HepG2 (cell line): ENCODE measurements at regions not wholly inside any gene's neighbourhood (a gene's known extent, or its start where the extent isn't known, plus 50 kb on each side); places are given as distances from the start of the nearest gene placed in this dataset.

Experiments
- ATAC-seq: fragments of 200-7000 bp; cut with Tn5 transposase; 3 replicates; pipeline ENCODE4 v1.9.1; 2020; ENCODE audit warnings: mild to moderate bottlenecking, moderate library complexity
- BruUV-seq: library from RNA; stranded (reverse); fragments of 400-500 nt; replicated peaks from 2 replicates; lab custom pipeline; 2021; lab: Mats Ljungman, UMichigan
- CTCF ChIA-PET: fragments of 300-600 bp; formaldehyde crosslinking; extraction: SDS; loops from one replicate; lab custom pipeline; 2021; ENCODE audit warnings: low total read pairs, inconsistent platforms, low intra/inter-chr PET ratio; lab: Yijun Ruan, JAX
- POLR2A ChIA-PET: fragments of 350-600 bp; sonication (Branson Sonifier 250); formaldehyde crosslinking; loops from one replicate; lab custom pipeline; 2020; ENCODE audit warnings: antibody characterized with exemption, inconsistent platforms; lab: Yijun Ruan, JAX
- DNase-seq: peaks from one replicate; pipeline ENCODE4 v3.0.0-alpha.2; 2015; ENCODE audit warnings: low spot score
- FAIRE-seq: peaks from 3 replicates; lab custom pipeline; 2011; peaks lifted over from hg19 to GRCh38; lab: Jason Lieb, UNC
- H2AFZ ChIP-seq: one replicate; pipeline ENCODE4 v1.6.1; 2011; ENCODE audit warnings: low read length, inconsistent platforms
- H3K27ac ChIP-seq: fragments of 300-600 bp; 3 replicates; pipeline ENCODE4 v1.8.0; 2011; ENCODE audit warnings: mixed run types, mild to moderate bottlenecking, mixed read lengths, low read length, inconsistent platforms; ENCODE audit not compliant: insufficient read depth; ENCODE audit errors: extremely low read length
- H3K27me3 ChIP-seq, 2 experiments: fragments of 200-600 bp in 1 of 2; 2 replicates in 1 of 2; 3 replicates in 1 of 2; pipeline versions ENCODE4 v1.6.0 to v1.8.0; 2011; ENCODE audit warnings: low read length in 2 of 2, mild to moderate bottlenecking in 2 of 2, moderate library complexity in 2 of 2, inconsistent platforms in 1 of 2; ENCODE audit not compliant: insufficient read depth in 2 of 2, control insufficient read depth in 1 of 2
- H3K36me3 ChIP-seq, 2 experiments: fragments of 200-600 bp in 1 of 2; replicated peaks in 1 of 2; 2 replicates in 1 of 2; 3 replicates in 1 of 2; pipeline versions ENCODE4 v1.5.1 to v1.8.0; 2011; ENCODE audit warnings: low read length in 2 of 2, inconsistent platforms in 1 of 2; ENCODE audit not compliant: insufficient read depth in 2 of 2, control insufficient read depth in 1 of 2
- H3K4me1 ChIP-seq: 2 replicates; pipeline ENCODE4 v1.5.1; 2012; ENCODE audit warnings: low read length, inconsistent platforms; ENCODE audit not compliant: insufficient read depth
- H3K4me2 ChIP-seq: 2 replicates; pipeline ENCODE4 v1.6.0; 2011; ENCODE audit warnings: low read depth, low read length, inconsistent platforms
- H3K4me3 ChIP-seq, 3 experiments: fragments of 200-600 bp in 1 of 3; sonication (generic), shearing (Covaris generic) in 1 of 3; replicated peaks in 1 of 3; 2 replicates each; pipeline ENCODE4 v1.5.1; 2011 to 2016; ENCODE audit warnings: low read length in 3 of 3, inconsistent platforms in 2 of 3, low read depth in 2 of 3, mild to moderate bottlenecking in 2 of 3, control low read depth in 1 of 3, mixed read lengths in 1 of 3; ENCODE audit not compliant: insufficient read depth in 1 of 3
- H3K79me2 ChIP-seq: one replicate; pipeline ENCODE4 v1.6.1; 2011; ENCODE audit warnings: low read length, inconsistent platforms; ENCODE audit not compliant: insufficient read depth
- H3K9ac ChIP-seq: 2 replicates; pipeline ENCODE4 v1.6.0; 2011; ENCODE audit warnings: mild to moderate bottlenecking, low read depth, low read length, inconsistent platforms; ENCODE audit not compliant: insufficient read depth
- H3K9me3 ChIP-seq: 2 replicates; pipeline ENCODE4 v1.5.1; 2012; ENCODE audit warnings: mild to moderate bottlenecking, low read length
- H4K20me1 ChIP-seq: 2 replicates; pipeline ENCODE4 v1.6.0; 2011; ENCODE audit warnings: inconsistent platforms, mild to moderate bottlenecking, low read length, moderate library complexity; ENCODE audit not compliant: insufficient read depth
- CHD4 ChIP-seq: fragments of 200-600 bp; sonication (generic); IDR thresholded peaks from 2 replicates; pipeline ENCODE4 v1.7.0; 2017; ENCODE audit warnings: mild to moderate bottlenecking, low read length, borderline replicate concordance
- ERF ChIP-seq: IDR thresholded peaks from 2 replicates; pipeline ENCODE4 v1.6.1; 2018; ENCODE audit warnings: missing biosample characterization, missing genetic modification reagents
- SMC3 ChIP-seq: IDR thresholded peaks from 2 replicates; pipeline ENCODE4 v1.6.1; 2011; ENCODE audit warnings: low read length, improper control_type of control experiment
- TAF15 ChIP-seq: fragments of 200-400 bp; formaldehyde crosslinking; IDR thresholded peaks from one replicate; pipeline ENCODE4 v1.6.1; 2018; ENCODE audit warnings: mild to moderate bottlenecking, low read depth, low read length; ENCODE audit not compliant: poor library complexity, severe bottlenecking
- ZKSCAN8 ChIP-seq: IDR thresholded peaks from 2 replicates; pipeline ENCODE4 v1.6.1; 2016; ENCODE audit warnings: borderline replicate concordance, missing genetic modification reagents, missing compliant biosample characterization
- ZMYM4 ChIP-seq: sonication (generic); formaldehyde crosslinking; IDR thresholded peaks from 2 replicates; pipeline ENCODE4 v1.8.1; 2023; ENCODE audit warnings: mild to moderate bottlenecking, missing genetic modification reagents
- ZNF205 ChIP-seq: IDR thresholded peaks from 2 replicates; pipeline ENCODE4 v1.6.1; 2018; ENCODE audit warnings: missing biosample characterization, missing genetic modification reagents
- ZNF24 ChIP-seq: fragments of 450-650 bp; IDR thresholded peaks from 2 replicates; pipeline ENCODE4 v1.6.1; 2017; ENCODE audit warnings: antibody characterized with exemption, mild to moderate bottlenecking
- ZNF3 ChIP-seq: IDR thresholded peaks from 2 replicates; pipeline ENCODE4 v1.7.0; 2017; ENCODE audit warnings: inconsistent platforms
- ZNF615 ChIP-seq: sonication (generic); formaldehyde crosslinking; IDR thresholded peaks from 2 replicates; pipeline ENCODE4 v1.5.0; 2020; ENCODE audit warnings: mild to moderate bottlenecking, missing genetic modification reagents, borderline replicate concordance
- ZNF879 ChIP-seq: sonication (generic); formaldehyde crosslinking; IDR thresholded peaks from 2 replicates; pipeline ENCODE4 v1.8.1; 2023; ENCODE audit warnings: missing genetic modification reagents
- ZNF891 ChIP-seq: sonication (generic); formaldehyde crosslinking; IDR thresholded peaks from 2 replicates; pipeline ENCODE4 v1.5.0; 2020; ENCODE audit warnings: mild to moderate bottlenecking, missing genetic modification reagents
- WGBS: methylation state at CpG from one replicate; pipeline ENCODE4 v1.1.6; 2017; ENCODE audit warnings: low lambda C conversion rate; 5-methylcytosine and 5-hydroxymethylcytosine counted together
- in situ Hi-C: cut with HindIII; loops from 2 replicates; pipeline ENCODE4 v1.10.0; 2017; ENCODE audit warnings: low pct_unique_long_range_greater_than_20kb; ENCODE audit not compliant: extremely low pct_ligation_motif_present
- intact Hi-C: fragments of 100-400 bp; cut with micrococcal nuclease; formaldehyde crosslinking; loops from one replicate; pipeline ENCODE4 v1.10.0; 2022; ENCODE audit not compliant: unreplicated experiment
- TF ChIP-seq, protein P1 (sequence below), 2 experiments: sonication (generic) in 1 of 2; formaldehyde crosslinking in 1 of 2; IDR thresholded peaks; 2 replicates each; pipeline versions ENCODE4 v1.5.1 to v1.6.1; 2011 to 2020; ENCODE audit warnings: borderline replicate concordance in 1 of 2, low read depth in 1 of 2, low read length in 1 of 2, mild to moderate bottlenecking in 1 of 2, missing genetic modification reagents in 1 of 2, moderate library complexity in 1 of 2
- TF ChIP-seq, protein P2 (sequence below): sonication (generic); formaldehyde crosslinking; IDR thresholded peaks from 2 replicates; pipeline ENCODE4 v1.4.0; 2020; ENCODE audit warnings: missing genetic modification reagents
- TF ChIP-seq, protein P3 (sequence below): sonication (generic); formaldehyde crosslinking; IDR thresholded peaks from 2 replicates; pipeline ENCODE4 v1.4.0; 2020; ENCODE audit warnings: missing genetic modification reagents
- TF ChIP-seq, protein P4 (sequence below), 2 experiments: sonication (generic) in 1 of 2; formaldehyde crosslinking in 1 of 2; IDR thresholded peaks; 2 replicates each; pipeline versions ENCODE4 v1.4.0 to v1.6.1; 2018 to 2020; ENCODE audit warnings: missing genetic modification reagents in 2 of 2, borderline replicate concordance in 1 of 2, low read depth in 1 of 2, mild to moderate bottlenecking in 1 of 2, missing biosample characterization in 1 of 2
- TF ChIP-seq, protein P5 (sequence below): sonication (generic); formaldehyde crosslinking; IDR thresholded peaks from 2 replicates; pipeline ENCODE4 v1.5.1; 2020; ENCODE audit warnings: mild to moderate bottlenecking, missing genetic modification reagents, moderate library complexity

GRCh38 chr9:126058591-126058990 lies 268.0 kb upstream of the MVB12B start:
- 67% methylated on average over 15 of the region's 16 CpGs for WGBS
- POLR2A ChIA-PET: no interaction called here
- BruUV-seq: no TSS peak

More at GRCh38 chr9:126058591-126058990, 268.0 kb upstream of the MVB12B start:
- Histone ChIP-seq H3K27me3 (peaks cover 1 to 22% of the 10 kb centered on the region in 2 experiments; a peak in 1 of 5 replicates), H2AFZ (no peak overlapping the region), H3K4me2 (no peak overlapping the region), H3K4me3 (no peak overlapping the region), H3K4me1 (no peaks in the 10 kb centered on the region), H3K9me3 (no peaks in the 10 kb centered on the region), H3K27ac (no peak overlapping the region), H3K36me3 (no peaks in the 10 kb centered on the region), H3K9ac (no peak overlapping the region), H4K20me1 (0 out of 2 replicates have a peak, but pooled peaks cover 3% of the 10 kb centered on the region), H3K79me2 (no peaks in the 10 kb centered on the region)
- intact Hi-C loops (no loop called here), in situ Hi-C loops (loop anchor here (10.0 kb wide), 1 partner anchor 166 kb away; no protein-coding TSS in a partner anchor)
- CTCF ChIA-PET: no interaction called here
- DNase-seq (no peak), FAIRE-seq (no peak), ATAC-seq (no peak)
- TF ChIP-seq ZMYM4 (CRISPR knock-in tag) (no peak), ZNF615 (CRISPR knock-in tag) (no peak), SMC3 (no peak), CHD4 (no peak), ERF (CRISPR knock-in tag) (no peak), ZNF3 (CRISPR knock-in tag) (no peak), ZKSCAN8 (CRISPR knock-in tag) (no peak), TAF15 (no peak), ZNF205 (CRISPR knock-in tag) (no peak), ZNF879 (no peak), ZNF24 (no peak), ZNF891 (CRISPR knock-in tag) (no peak)
- TF ChIP-seq, protein P1, sequence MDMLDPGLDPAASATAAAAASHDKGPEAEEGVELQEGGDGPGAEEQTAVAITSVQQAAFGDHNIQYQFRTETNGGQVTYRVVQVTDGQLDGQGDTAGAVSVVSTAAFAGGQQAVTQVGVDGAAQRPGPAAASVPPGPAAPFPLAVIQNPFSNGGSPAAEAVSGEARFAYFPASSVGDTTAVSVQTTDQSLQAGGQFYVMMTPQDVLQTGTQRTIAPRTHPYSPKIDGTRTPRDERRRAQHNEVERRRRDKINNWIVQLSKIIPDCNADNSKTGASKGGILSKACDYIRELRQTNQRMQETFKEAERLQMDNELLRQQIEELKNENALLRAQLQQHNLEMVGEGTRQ (IDR thresholded peaks at IDR 0.05; ENCODE audit: low read depth, low read length): no peak
- TF ChIP-seq, protein P1 (CRISPR knock-in tag; IDR thresholded peaks at IDR 0.05; ENCODE audit: borderline replicate concordance): no peak
- TF ChIP-seq, protein P2, sequence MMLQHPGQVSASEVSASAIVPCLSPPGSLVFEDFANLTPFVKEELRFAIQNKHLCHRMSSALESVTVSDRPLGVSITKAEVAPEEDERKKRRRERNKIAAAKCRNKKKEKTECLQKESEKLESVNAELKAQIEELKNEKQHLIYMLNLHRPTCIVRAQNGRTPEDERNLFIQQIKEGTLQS (CRISPR knock-in tag): no peak
- TF ChIP-seq, protein P3, sequence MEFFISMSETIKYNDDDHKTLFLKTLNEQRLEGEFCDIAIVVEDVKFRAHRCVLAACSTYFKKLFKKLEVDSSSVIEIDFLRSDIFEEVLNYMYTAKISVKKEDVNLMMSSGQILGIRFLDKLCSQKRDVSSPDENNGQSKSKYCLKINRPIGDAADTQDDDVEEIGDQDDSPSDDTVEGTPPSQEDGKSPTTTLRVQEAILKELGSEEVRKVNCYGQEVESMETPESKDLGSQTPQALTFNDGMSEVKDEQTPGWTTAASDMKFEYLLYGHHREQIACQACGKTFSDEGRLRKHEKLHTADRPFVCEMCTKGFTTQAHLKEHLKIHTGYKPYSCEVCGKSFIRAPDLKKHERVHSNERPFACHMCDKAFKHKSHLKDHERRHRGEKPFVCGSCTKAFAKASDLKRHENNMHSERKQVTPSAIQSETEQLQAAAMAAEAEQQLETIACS (CRISPR knock-in tag): no peak
- TF ChIP-seq, protein P4, sequence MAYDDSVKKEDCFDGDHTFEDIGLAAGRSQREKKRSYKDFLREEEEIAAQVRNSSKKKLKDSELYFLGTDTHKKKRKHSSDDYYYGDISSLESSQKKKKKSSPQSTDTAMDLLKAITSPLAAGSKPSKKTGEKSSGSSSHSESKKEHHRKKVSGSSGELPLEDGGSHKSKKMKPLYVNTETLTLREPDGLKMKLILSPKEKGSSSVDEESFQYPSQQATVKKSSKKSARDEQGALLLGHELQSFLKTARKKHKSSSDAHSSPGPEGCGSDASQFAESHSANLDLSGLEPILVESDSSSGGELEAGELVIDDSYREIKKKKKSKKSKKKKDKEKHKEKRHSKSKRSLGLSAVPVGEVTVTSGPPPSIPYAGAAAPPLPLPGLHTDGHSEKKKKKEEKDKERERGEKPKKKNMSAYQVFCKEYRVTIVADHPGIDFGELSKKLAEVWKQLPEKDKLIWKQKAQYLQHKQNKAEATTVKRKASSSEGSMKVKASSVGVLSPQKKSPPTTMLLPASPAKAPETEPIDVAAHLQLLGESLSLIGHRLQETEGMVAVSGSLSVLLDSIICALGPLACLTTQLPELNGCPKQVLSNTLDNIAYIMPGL (CRISPR knock-in tag; IDR thresholded peaks at IDR 0.05; ENCODE audit: borderline replicate concordance in 1 of 2, low read depth in 1 of 2): no peak
- TF ChIP-seq, protein P5, sequence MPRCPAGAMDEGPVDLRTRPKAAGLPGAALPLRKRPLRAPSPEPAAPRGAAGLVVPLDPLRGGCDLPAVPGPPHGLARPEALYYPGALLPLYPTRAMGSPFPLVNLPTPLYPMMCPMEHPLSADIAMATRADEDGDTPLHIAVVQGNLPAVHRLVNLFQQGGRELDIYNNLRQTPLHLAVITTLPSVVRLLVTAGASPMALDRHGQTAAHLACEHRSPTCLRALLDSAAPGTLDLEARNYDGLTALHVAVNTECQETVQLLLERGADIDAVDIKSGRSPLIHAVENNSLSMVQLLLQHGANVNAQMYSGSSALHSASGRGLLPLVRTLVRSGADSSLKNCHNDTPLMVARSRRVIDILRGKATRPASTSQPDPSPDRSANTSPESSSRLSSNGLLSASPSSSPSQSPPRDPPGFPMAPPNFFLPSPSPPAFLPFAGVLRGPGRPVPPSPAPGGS (CRISPR knock-in tag): no peak
